Germinal center (tissue), 1 donor: ENCODE measurements at regions not wholly inside any gene's neighbourhood (a gene's known extent, or its start where the extent isn't known, plus 50 kb on each side); places are given as distances from the start of the nearest gene placed in this dataset.

Experiments used
- DNase-seq: peaks from one replicate; pipeline ENCODE4 v3.0.0; 2012; ENCODE audit warnings: mixed read lengths, low spot score

DNA sequence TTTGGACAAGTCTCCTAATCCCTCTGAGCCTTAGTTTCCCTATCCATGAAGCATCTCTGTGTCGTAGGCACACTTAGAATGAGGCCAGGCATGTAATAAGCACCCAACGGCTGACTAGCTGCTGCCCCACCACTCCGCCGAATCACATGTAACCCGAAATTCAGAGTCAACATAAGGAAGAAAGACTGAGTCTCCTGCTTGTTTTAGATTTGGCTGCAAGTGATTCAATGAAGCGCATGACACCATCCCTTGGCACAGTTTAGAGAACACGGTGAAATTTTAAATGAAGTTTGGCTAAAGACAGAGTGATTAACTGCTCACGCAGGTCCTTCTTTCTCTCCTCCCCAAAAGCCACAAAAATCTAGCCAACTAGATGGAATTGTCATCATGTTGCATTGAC lies 279.2 kb downstream of the TLE3 start:
- no peak for DNase-seq

- no peak for DNase-seq
These were observed 278.3 kb downstream of the TLE3 start for GRCh38 chr15:69819371-69819770.

DNA sequence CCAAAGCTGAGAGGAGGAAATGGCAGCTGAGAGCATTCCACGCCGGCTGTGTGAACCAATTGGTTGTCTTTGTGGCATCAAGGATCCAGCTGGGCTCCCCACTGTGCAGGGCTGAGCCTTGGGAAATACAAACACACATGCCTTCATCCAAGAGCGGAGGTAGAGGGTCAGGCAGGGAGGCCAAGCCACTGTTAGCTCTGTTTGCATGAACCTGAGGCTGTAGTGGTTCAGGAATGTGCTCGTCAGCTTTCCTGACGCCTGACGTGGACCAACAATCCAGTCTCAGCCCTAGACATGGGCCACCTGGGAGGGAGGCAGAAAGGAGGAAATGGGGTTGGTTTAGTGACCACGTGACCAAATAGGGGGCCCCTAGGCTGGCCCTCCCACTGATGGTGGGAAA lies 276.9 kb downstream of the TLE3 start:
- DNase-seq = no peak

DNA sequence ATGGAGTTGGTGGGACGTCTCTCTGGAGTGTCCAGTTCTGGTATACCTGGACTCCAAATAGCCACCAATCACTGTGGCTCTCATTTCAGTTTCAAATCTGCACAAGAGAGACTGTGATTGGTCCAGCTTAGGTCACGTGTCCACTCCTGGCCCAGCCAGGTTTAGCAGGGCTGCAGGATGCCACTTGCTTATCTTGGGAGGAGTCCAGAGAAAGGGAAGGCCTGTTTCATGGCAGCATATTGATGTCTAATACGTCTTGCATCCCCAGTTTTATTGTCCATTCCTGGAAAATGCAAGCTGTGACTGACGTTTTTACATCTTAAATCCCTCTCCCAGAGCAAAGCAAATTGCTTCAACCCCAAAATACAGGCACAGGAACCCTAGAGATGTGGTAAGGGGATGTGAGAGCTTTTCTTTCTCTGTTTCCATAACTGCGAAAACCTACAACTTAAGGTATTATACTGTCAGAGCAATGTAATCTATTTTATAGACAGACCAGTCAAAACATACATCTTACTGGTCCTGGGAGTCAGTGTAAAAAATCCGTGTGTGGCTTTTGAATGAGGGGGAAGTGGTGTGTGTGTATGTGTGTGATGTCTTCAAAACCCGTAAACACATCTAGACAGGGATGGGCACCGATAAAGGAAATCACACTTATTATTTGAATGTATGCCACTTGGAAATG lies 274.4 kb downstream of the TLE3 start:
- DNase-seq = peak; percentile 40

DNA sequence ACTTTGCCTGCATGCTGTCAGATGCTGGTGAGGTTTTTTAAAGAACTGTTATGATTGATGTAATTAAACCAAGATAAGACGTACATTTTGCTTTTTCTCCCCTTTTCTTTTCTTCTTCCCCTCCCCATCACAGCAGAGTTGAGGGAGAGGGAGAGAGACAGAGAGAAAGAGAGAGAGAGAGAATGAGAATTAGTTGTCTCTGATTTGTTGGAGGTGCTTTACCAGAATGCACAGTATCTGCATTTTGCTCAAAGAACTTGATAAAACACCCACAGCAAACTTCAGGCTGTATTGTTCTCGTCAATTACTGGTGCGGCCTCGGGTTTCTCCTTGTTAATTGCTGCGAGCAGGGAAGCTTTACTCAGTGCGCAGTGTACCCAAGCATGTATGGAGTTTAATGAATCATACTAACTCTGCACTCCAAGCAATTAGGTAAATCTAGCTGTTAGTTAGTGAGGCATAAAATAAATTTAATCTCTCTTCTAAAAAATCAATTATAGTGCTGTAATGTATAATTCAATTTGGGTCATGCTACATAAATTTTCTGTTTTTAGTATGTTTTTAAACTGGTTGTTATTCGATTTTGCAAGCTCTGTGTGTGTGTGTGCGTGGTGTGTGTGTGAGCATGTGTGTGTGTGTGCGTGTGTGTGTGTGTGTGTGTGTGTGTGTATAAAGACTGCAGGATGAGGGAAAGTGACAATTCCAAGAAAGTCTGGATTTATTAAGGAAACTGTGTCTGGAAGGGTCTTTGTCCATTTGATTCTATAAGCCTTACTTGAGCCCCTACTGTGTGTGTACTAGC lies 273.4 kb downstream of the TLE3 start:
- DNase-seq = no peak

DNA sequence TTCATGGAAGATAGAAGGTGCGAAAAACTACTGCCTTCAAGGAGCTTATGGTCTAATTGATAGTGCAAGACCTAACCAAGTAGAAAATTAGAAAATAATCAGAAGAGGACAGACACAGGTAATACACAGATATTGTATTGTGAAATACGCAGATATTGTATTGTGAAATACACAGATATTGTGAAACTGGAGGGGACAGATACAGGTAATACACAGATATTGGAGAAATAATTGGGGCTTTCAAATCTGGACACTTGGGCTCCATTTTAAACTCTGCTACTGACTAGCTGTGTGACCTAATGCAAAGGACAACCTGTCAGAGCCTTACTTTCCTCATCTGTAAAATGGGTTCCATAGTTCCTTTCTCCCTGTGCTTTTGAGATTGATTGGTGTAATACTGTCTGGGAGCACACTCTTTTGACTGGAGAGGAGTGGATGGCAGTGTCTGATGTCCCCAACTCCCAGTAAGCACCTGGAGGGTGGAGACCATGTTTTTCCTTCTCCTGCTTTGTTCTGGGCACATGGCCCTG lies 272.8 kb downstream of the TLE3 start:
- no peak for DNase-seq

DNA sequence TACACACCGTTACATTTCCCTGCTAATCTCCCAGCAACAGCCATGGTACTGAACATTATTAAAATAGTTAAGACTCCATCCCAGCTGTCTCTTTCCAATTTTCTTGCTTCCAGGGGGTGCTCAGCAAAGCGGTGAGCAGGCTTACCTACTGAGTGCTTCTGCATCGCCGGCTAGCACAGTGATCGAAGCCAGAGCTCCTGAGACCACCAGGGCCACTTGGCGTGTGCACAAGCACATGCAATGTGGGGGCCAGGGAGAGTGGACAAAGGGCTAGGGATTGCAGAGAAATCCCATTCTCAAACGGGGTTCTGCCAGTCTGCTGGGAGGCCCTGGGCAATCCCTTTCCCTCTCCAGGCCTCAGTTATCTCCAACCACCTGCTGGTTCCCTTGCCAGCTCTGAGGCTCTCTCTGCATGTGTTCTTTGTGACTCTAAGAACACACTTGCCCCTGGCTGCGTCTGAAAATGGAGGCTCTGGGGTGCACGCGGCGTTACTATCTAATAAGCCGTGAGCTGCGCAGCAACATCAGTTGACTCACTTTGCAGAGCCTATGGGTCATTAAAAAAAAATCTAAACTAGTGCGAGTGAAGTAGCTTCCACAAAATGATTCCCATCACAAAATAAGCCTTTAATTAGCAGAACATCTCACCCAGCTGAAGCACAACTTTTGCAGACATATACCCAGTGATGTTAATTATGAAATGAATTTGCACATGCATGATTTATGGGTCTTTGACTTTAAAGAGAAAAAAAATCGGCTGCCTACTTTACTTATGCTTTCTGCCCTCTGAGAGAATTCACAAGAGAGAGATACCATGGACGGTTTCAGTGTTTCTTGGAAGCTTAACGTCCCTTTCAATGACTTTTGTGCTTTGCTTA lies 271.5 kb downstream of the TLE3 start:
- no peak for DNase-seq

GRCh38 chr15:69826819-69827175 lies 270.9 kb downstream of the TLE3 start:
- no peak for DNase-seq

GRCh38 chr15:69827751-69828150 lies 270.0 kb downstream of the TLE3 start:
- no peak for DNase-seq

GRCh38 chr15:69828181-69828828 lies 269.4 kb downstream of the TLE3 start:
- DNase-seq = no peak

DNA sequence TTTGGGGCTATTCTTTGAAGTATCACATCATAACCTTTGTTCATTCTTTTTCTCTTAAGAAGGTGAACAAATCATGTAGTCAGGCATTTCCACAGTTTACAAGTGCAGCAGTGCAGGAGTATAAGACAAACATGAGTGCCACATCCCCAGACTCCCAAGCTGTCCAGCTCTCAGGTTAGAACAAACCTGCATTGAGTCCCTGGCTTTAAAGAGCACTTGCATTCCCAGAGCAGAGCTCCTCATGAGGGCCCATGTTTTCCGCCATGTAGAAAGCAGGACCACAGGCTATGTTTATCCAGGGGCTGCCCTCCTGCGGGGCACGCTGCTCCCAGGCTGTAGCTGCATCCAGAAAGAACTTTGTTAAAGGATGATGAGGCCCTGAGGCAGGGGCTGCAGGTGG lies 267.7 kb downstream of the TLE3 start:
- DNase-seq = no peak

DNA sequence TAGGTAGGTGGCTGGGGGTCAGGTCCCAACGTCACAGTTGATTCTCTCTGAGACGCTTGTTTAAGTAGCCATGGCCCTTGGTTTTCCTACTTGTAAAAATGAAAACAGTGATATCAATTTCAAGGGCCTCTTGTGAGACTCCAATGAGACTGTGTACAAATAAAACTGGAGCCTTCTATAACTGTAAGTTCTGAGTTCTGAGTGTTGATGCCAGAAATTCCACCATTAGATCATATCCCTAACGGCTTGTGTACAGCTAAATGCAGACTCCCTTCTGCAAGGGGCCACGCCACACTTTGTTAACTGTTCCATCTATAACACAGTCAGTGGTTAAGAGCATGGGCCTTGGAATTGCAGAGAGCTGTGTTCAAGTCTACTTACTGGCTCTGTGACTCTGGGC lies 267.3 kb downstream of the TLE3 start:
- no peak for DNase-seq

DNA sequence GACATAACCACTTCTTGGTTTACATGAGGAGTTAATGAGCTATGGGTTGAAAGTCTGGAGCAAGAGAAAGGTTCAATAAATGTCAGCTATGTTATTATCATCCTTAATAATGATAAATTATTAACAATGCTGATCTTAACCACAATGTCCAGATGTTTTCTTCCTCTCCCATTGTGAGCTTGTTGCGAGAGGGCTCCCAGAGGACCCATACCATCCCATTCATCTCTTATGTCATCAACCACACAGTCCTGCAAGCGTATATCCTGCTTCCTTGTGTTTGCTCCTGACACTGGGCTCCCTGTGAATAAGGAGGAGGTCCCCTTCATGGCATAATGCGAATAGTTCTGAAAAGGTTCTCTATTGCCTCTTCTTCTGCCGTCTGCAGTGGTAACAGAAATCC lies 266.8 kb downstream of the TLE3 start:
- DNase-seq = no peak

GRCh38 chr15:69834267-69834666 lies 263.4 kb downstream of the TLE3 start:
- DNase-seq = no peak

DNA sequence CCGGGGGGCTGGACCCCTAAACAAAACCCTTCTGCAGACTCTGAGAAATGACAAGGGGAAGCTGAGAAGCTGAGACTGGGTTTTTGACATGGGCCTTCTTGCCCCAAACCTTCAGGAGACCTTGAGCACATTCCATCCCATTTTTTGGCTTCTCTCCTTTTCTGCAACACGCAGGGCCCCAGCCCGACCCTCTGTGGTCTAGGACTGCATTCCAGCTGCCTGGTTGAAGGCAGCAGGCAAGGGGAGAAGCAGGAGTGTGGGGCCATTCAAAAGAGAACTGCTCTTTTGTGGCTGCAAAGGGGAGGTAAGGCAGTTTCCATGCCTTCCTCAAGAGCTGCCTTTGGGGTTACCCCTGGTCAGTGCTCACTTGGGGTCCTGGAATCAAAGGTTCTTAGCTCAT lies 263.0 kb downstream of the TLE3 start:
- no peak for DNase-seq

DNA sequence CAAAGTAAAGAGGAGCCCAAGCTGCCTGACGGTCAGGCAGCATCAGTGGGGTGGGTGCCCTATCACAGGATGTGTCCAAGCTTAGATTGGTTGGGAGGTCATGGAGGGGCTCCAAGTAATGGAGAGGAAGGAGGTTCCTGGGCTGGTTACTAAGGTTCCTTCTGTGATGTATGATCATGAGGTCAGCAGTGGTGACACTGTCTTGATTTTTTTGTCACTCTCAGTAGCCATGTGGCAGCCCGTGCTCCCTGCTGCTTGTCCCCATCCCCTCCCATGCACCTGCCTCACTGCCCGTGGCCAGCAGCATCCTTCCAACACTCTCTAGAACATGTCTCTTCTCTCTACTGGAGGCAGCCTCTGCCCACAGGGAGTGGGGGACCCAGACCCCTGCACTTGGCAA lies 261.7 kb downstream of the TLE3 start:
- DNase-seq = no peak

DNA sequence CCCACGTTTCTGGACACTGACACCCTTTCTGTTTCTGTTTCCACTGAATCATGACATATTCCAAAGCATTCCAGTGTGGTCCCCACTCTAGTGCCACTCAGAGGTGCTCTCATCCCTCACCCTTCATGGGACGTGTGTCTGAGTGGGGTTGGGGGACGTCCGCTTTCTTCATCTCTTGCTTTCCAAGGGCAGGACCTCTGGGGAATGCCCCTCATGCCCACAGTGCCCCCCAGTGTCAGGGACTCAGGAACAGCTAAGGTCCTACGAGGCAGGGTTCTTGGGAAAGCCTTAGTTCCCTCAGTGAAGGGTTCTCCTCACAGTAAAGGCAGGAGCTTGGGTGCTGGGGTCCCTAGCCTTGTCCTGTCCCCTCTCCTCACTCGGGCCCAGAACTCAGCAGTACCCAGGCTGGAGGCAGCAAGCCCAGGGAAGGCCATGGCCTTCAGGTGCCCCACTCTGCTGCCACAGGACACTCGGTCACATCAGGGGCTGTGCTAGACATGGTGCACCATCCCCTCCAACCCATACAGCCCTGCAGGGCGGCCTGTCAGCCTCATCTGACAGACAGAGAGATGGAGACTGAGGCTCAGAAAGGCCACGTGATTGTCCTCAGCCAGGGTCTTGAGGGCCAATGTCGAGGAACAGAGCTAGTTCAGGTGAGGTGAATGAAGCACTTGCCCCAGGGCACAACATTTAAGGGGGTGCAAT lies 261.0 kb downstream of the TLE3 start:
- no peak for DNase-seq

DNA sequence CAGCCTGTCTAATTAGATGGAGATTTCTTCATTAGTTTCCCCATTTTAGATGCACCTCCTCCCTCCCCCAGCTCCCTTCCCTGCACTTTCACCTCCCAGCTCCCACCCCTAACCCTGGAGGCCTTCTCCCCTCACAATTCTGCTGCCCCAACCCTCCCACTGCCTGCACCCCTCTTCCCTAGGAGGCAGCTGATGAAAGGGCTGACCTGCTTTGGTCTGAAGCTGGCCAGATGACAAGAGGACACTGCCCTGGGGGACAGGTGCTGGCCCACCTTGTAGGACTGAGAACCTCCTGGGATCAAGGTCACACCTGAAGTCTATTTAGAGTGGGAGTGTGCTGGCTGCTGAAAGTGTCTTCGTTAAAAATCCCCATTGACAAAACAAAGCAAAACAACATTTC lies 259.4 kb downstream of the TLE3 start:
- no peak for DNase-seq

DNA sequence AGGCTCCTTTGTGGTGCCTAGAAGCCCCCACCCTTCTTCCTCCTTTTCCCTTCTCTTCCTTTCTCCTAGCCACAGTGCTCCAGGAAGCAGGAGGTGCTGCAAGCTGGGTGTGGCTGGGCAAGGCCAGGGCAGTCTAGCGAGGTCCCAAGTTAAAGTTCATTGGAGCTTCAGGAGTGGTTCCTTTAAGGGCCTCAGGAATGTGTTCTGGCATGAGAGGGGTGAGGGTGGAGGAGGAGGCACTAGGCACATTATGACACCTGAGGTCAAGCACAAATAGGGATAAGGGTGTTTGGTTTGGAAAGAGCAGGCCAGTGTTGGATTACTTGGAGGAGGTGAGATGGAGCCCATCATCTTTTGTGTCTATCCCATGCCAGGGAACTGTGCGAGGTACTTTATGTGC lies 258.7 kb downstream of the TLE3 start:
- DNase-seq = no peak

DNA sequence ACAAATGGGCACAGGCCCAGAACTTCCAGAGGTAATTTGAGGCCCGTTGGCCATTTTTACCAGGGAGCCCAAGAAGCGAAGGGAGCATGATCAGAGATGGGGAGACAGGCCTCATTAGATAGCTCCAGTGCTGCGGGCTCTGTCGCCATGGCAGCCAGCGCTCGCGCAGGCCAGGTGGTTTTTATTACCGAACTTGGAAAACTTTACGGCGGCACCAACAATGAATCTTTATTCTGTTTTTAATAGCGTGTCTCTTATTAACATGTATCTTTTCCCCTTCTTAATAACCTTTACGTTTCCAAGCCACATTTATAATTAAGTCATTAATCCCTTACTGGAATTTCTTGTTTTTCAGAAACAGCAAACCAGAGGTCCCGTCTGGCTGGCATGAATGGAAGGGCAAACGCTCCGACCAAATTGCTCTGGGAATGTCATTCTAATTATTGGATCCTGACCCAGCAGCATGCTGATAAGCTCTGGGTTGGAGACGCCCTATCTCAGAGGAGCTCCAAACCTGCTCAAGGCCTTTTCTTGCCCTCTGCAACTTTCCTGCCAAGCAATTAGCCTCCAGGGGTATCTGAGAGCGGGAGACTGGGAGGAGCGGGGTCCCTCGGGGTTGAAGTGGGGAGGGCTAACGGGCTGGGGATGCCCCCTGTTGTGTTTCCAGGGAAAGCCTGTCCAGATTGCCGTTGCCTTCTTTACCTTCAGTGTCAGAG lies 256.4 kb downstream of the TLE3 start:
- no peak for DNase-seq

GRCh38 chr15:69842851-69843250 lies 254.9 kb downstream of the TLE3 start:
- DNase-seq = no peak
